Neural cell (in vitro differentiated cells): ENCODE measurements at regions not wholly inside any gene's neighbourhood (a gene's known extent, or its start where the extent isn't known, plus 50 kb on each side); places are given as distances from the start of the nearest gene placed in this dataset.

Experiments used
- CTCF ChIP-seq: fragments of 450-650 bp; IDR thresholded peaks from 2 replicates; pipeline ENCODE4 v1.5.1; 2014; ENCODE audit warnings: antibody characterized with exemption, mild to moderate bottlenecking, moderate library complexity; ENCODE audit not compliant: poor library complexity, severe bottlenecking
- EP300 ChIP-seq: fragments of 450-650 bp; conservative IDR thresholded peaks from 2 replicates; pipeline ENCODE4 v1.6.1; 2014; ENCODE audit warnings: antibody characterized with exemption, mild to moderate bottlenecking, moderate library complexity; ENCODE audit not compliant: poor library complexity, severe bottlenecking
- EZH2 ChIP-seq: fragments of 200-600, 300-800 bp; shearing (Covaris generic), sonication (generic); IDR thresholded peaks from 2 replicates; pipeline ENCODE4 v1.6.1; 2014; ENCODE audit warnings: antibody characterized with exemption, low read length, borderline replicate concordance, mild to moderate bottlenecking; ENCODE audit not compliant: insufficient read depth, poor library complexity, severe bottlenecking
- POLR2AphosphoS5 ChIP-seq: IDR thresholded peaks from 2 replicates; pipeline ENCODE4 v1.6.1; 2012
- RAD21 ChIP-seq: fragments of 450-650 bp; conservative IDR thresholded peaks from 2 replicates; pipeline ENCODE4 v1.6.1; 2014; ENCODE audit warnings: antibody characterized with exemption, mild to moderate bottlenecking, moderate library complexity
- REST ChIP-seq: IDR thresholded peaks from 2 replicates; pipeline ENCODE4 v1.6.1; 2012; ENCODE audit warnings: borderline replicate concordance
- TAF1 ChIP-seq: IDR thresholded peaks from 2 replicates; pipeline ENCODE4 v1.6.1; 2012; ENCODE audit warnings: low read depth

- TF ChIP-seq POLR2AphosphoS5 (no peak), CTCF (no peak), REST (no peak), EZH2 (no peak), RAD21 (no peak), TAF1 (no peak), EP300 (no peak)
Observed at GRCh38 chr14:23766737-23767401, 130.7 kb downstream of the DHRS2 start.
